VCaP (cell line): ENCODE measurements at regions not wholly inside any gene's neighbourhood (a gene's known extent, or its start where the extent isn't known, plus 50 kb on each side); places are given as distances from the start of the nearest gene placed in this dataset.

Experiments
- H3K27ac ChIP-seq: fragments of 450-650 bp; 2 replicates; pipeline ENCODE4 v1.5.1; 2017
- CTCF ChIP-seq: fragments of 450-650 bp; conservative IDR thresholded peaks from 2 replicates; pipeline ENCODE4 v1.5.1; 2017; ENCODE audit warnings: mild to moderate bottlenecking, moderate library complexity

- H3K27ac ChIP-seq = no peak overlapping the region
- TF ChIP-seq CTCF = no peak
These were observed 271.4 kb downstream of the ALDH8A1 start for GRCh38 chr6:134678436-134678889.

GRCh38 chr6:134676307-134677281 is 273.3 kb downstream of the ALDH8A1 start:
- H3K27ac ChIP-seq = no peak overlapping the region
- TF ChIP-seq CTCF = no peak

- no peak overlapping the region for H3K27ac ChIP-seq
- TF ChIP-seq CTCF = no peak
These were observed 274.5 kb downstream of the ALDH8A1 start for GRCh38 chr6:134675110-134676054.

GRCh38 chr6:134674562-134674961 is 275.3 kb downstream of the ALDH8A1 start:
- no peak overlapping the region for H3K27ac ChIP-seq
- no peak for TF ChIP-seq CTCF

- H3K27ac ChIP-seq = no peak overlapping the region
- no peak for TF ChIP-seq CTCF
These were observed 280.4 kb downstream of the ALDH8A1 start for GRCh38 chr6:134669485-134669884.

GRCh38 chr6:134667111-134667510 is 282.8 kb downstream of the ALDH8A1 start:
- no peak overlapping the region for H3K27ac ChIP-seq
- TF ChIP-seq CTCF = no peak

- TF ChIP-seq CTCF = no peak
- H3K27ac ChIP-seq = no peak overlapping the region
These were observed 283.8 kb downstream of the ALDH8A1 start for GRCh38 chr6:134666125-134666524.
